Stimulated activated CD4-positive, alpha-beta T cell treated with anti-CD3 and anti-CD28 coated beads, Interleukin-12 subunit alpha, Interleukin-12 subunit beta, amount 100 ng/mL, for 48 hours (primary cell): ENCODE measurements at regions not wholly inside any gene's neighbourhood (a gene's known extent, or its start where the extent isn't known, plus 50 kb on each side); places are given as distances from the start of the nearest gene placed in this dataset.
"Not testable (repeated sequence)": the region's sequence is repeated elsewhere in the genome, so short reads cannot be mapped to it uniquely, and the experiment has no call there.

ENCODE experiments used
- DNase-seq, 3 donors: peaks; one replicate each; pipeline ENCODE4 v3.0.0-alpha.2; 2020; ENCODE audit warnings: low read depth in 2 of 3, low spot score in 1 of 3

DNA sequence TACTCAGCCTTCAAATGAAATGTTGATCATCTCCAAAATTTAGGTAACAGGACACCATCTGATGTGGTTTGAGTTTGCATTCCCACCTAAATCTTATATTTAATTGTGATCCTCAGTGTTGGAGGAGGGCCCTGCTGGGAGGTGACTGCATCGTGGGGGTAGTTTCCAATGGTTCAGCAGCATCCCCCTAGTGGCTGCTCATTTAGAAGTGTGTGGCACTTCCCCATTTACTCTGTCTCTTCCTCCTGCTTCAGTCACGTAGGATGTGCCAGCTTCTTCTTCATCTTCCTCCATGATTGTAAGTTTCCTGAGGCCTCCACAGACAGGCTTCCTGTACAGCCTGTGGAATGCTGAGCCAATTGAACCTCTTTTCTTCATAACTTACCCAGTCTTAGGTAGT, 731.2 kb downstream of the USP25 start:
- no peak for DNase-seq

DNA sequence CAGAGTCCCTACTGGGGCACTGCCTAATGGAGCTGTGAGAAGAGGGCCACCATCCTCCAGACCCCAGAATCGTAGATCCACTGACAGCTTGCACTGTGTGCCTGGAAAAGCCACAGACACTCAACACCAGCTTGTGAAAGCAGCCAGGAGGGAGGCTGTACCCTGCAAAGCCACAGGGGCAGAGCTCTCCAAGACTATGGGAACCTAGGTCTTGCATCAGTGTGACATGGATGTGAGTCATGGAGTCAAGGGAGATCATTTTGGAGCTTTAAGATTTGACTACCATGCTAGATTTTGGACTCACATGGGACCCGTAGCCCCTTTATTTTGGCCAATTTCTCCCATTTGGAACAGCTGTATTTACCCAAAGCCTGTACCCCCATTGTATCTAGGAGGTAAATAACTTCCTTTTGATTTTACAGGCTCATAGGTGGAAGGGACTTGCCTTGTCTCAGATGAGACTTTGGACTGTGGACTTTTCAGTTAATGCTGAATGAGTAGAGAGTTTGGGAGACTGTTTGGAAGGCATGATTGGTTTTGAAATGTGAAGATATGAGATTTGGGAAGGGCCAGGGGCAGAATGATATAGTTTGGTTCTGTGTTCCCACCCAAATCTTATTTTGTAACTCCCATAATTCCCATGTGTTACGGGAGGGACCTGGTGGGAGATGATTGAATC, 734.6 kb downstream of the USP25 start:
- not testable (repeated sequence) for DNase-seq

DNA sequence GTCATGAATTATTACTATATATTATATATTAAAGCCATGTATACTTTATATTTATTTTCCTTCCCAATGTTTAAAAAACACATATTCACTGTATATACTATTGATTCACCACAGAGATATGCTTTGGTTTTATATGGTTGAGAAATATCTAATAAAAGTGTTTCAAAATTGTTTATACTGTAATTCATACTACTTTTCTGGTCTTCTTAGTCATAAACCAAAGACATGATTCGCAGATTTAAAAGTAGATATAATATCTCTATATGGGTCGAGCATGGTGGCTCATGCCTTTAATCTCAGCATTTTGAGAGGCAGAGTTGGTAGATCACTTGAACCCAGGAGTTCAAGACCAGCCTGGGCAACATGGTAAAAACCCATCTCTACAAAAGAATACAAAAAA, 738.4 kb downstream of the USP25 start:
- no peak for DNase-seq

DNA sequence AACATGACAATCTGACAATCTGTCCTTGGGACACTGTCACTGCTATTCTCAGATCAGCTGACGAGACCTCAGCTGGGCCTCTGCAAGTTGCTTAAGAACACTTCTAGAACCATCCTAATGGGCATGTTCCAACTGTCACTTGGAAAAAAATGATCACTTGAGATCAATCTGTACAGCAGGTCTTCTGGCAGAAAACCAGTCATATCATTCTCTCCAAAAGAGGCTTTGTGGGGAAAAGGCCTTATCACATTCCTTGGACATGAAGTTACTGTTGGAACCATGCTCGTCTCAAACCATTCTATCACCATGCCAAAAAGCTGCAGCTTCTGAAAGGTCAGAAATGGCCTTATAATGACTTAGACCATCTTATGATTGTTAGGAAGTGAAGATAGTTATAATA, 744.2 kb downstream of the USP25 start:
- no peak for DNase-seq

DNA sequence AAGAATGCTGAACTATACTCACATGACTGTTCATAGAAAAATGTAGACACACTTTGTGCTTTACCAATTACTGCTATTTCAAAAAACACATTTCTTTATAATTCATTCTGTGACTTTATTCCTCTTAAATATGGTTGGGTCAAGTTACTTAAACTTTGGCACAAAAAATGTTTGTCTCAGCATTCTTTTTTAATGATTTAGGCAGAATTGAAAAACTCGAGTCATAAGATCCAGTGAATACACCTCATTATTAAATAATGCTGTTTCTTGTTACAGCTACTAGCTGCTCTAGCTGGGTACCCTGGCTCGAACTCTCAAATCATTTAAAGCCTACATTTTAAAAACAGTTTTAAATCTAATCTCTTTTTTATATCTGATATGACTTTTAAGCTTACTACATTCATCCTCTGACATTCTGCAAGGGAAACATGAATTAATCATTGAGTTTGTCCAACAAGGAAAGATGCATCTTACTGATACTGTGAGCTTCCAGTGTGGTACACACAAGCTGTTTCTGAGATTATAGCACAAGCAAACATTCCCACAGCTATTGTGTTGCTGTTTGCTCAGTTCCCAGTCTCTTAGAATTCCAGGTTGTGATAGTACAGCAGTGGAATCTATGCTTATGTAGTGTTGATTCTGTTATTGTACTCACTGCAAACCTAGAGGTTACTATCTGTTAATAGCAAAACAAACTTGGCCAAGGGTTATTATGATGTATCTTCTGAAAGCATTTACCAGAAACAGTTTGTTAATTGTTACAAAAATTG, 746.5 kb downstream of the USP25 start:
- DNase-seq: no peak

DNA sequence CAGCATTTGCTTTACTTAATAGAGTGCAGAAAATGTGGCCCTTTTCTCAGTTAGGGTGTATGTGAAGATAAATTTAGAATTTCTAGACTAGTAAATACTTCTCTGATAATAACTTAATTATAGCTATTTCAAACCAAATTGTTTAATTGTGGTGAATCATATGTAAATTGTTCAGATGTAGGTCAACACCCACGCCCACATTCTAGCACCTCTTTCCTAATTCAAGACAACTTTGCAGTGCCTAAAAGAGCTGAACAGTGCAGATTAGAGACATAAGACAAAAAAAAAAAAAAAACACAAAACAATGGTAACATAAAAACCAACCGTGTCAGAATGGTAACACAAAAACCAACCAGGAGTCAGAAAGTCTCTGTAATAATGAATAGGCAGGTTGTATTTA, 758.3 kb downstream of the USP25 start:
- DNase-seq: no peak

DNA sequence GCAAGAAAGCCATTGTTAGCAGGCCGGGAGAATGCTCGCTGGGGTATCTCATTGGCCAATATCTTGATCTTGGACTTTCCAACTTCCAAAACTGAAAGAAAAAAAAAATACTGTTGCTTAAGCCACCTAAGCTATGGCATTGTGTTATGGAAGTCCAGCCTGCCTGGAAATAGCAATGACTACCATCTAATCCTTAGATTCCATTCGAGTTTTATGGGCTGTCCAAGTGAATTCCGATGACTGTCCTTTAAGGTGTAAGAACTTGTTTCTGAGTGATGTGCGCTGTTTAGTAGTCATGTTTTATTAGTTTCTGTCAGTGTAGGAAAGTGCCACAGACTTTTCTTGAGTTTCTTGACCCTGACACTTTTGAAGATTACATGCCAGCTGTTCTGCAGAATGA, 762.6 kb downstream of the USP25 start:
- DNase-seq: no peak

DNA sequence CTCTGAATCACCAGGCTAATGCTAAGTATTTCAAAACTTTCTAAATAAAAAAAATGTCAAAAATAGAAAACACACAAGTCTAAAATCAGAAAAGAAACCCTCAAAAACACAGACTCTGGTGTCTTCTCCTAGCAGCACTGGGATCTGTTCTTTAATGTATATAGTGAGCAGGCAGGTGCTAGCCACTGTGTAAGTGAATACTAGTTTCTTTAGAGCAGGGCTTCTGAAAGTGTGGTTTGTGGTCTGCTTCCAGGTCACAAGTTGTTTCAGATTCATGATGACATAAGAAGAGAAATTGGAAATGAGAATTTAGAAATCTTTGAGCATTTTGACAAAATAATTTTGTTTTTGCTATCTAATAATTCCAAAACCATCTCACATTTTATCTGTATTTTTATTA, 763.1 kb downstream of the USP25 start:
- DNase-seq: no peak

DNA sequence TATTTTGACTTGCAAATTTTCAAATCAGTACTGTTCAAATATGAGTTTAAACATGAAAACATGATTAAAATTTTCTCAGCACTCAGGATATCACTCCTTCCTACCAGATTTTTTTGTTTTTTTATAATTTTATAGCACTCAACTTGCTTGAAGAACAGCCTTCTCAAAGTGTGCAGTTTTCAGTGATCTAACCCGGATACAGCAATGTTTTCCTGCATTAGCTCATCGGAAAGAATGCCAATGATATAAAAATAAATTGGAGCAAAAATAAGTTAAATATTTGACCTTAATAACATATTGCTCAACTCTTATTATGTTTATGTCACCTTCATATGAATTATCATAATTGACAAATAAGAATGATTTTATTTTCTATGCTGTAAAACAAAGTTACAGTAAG, 766.8 kb downstream of the USP25 start:
- DNase-seq: no peak

DNA sequence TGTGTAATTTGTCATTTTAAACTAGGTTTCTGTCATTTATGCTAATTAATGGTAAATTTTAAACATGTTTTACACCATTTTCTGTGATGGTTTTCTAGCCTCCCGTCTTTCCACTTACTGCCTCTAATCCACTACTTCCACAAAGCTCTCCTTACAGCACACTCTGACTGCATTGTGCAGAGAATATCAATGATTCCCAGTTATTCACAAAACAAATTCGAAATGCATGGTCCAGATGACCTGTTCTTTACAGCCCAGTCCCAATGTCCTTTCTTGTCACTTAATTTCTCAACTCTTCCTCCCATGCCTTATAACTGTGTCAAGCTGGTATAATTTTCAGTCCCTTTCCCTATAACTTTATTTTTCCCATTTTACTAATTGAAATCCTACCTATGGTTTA, 770.5 kb downstream of the USP25 start:
- DNase-seq: no peak

DNA sequence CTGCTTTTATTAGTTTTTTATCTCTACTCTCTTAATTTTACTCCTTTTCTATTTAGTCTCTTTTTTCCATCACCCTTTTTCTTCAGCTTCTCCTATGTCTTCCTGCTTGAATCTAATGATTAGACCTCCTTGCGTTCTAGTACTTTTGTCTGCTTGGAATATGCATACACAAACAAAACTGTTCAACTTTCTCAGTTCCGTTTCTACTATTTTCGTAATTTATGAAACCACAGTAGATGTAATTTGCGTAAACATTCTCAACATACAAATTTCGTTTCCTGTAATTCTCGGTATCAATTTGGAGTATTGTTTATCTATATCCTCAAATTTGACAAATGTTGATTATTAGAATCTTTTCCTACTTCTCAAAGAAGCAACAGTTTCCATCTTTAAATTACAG, 772.5 kb downstream of the USP25 start:
- no peak for DNase-seq

DNA sequence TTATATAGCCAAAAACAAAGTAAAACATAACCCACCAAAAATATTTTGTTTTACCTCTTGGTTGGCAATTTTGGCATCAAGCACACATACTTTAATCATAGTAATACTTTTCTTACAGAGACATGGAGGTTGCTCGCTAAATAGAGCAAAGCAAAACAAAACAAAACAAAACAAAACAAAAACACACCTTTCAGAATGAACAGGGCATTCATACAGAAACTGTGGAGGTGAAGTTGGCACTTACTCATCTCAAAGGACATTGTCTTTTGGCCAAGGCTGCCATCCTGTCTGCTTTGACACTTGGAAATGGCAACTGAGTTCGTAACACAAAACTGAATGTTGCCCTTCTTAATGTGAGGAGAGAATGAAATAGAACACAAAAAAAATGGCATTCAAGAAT, 773.1 kb downstream of the USP25 start:
- DNase-seq: no peak

DNA sequence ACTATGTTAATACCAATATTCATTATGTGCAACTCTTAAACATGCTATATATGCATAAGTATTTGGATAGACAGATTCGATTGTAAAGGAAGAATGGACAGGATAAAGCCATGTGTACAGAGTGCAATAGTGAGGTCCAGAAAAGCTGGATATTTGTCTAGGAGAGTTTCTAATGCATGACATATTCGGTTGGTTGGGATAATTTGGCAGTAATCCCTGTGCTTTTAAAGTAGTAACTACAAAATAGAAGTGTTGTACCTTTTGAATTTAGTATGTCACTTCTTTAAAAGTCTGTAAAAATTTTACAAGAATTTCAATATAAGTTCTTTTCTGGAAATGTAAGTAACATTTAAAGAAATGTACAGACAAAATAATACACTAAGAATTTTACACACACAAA, 774.5 kb downstream of the USP25 start:
- DNase-seq: no peak

DNA sequence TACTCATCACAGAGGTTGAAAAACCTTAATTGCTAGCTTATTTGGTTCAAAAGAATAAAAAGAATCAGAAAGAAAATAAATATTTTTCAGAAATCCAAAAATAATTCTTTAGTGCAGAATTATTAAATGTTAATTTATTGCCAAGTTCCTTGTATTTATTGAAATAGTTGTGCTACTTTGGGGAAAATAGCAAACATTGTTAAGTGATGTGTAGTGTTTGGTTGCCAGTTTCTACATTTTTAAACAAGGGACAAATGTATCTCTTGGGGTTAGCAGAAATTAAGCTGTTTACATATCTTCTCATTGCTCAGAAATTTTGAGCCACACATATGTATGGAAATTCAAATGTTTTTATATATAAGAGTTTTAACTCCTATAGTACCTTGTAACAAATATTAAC, 775.0 kb downstream of the USP25 start:
- DNase-seq: no peak

DNA sequence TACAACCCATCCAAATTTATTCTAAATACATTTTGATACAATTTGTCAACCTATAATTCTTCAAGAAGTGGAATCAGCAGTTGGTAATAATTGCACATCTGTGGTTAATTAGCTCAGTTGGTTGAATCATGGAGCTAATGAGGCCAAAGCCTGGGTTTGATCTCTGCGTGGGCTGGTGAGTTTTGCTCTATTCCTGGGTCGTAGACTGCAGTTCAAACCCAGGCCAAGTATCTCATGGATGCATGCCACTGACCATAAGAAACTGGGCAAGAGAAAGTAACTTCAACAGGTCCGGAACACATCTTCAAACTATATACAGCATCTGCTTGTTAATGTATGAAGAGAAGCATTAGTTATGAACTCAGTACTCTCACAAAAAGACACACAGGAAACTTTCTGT, 779.7 kb downstream of the USP25 start:
- DNase-seq: no peak

DNA sequence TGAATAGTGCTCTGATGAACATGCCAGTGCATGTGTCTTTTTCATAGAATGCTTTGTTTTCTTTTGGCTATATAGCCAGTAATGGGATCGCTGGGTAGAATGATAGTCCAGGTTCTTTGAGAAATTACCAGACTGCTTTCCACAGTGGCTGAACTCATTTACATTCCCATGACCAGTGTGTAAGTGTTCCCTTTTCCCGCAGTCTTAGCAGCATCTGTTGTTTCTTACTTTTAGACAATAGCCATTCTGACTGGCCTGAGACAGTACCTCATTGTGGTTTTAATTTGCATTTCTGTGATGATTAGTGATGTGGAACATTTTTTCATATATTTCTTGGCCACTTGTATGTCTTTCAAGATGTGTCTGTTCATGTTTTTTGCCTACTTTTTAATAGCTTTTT, 784.5 kb downstream of the USP25 start:
- no peak for DNase-seq

DNA sequence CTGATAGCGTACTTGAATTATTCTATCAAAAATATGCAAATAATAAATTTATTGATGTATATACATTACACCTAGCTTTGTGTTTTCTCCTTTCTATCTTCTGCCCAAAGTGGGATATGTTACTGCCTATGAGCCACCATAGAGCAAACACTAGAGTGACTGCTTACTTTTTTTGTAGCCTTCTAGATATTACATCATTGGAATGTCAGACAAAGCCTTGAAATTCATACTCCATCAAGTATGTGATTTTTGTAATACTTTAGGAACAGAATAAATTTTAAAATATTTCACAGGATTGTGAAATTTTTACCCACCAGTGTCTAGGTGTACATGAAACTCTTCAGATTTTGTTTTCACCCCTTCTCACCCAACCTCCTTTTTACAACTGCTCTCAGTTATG, 787.6 kb downstream of the USP25 start:
- DNase-seq: no peak

DNA sequence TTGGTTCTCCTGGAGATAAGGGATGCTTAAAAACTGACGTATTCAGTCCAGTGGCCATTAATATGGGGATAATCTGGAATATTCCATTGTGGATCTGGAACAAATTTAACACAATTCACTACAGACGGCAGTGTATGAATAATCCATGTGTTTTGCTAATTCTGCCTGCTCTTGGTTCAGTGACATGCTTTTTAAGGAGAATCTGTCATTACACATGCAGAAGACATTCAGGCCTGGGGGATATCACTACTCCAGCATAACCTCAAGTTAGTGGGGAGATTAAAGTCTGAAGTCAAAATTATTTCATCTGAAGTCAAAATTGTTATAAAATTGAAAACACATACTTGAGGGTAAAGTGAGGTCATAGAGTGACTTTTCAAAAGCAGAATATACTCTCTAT, 789.3 kb downstream of the USP25 start:
- DNase-seq: no peak

DNA sequence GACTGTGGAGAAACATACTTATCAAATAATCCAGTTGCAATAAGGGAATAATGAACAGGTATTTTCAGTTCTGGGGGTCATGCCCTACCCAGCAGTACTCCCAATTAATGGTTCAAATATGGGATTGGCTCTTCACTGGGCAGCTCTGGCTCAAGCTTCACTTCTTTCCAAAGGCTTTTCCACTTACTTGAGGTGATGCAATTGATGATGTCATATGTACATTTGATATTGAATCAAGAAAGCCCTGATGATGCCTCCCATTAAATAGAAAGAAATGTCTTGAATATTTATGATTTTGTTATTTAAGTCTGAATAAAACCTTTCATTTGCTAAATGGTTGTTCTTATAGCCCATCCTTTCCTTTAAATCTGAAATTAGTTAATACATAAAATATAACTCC, 789.9 kb downstream of the USP25 start:
- DNase-seq: no peak

DNA sequence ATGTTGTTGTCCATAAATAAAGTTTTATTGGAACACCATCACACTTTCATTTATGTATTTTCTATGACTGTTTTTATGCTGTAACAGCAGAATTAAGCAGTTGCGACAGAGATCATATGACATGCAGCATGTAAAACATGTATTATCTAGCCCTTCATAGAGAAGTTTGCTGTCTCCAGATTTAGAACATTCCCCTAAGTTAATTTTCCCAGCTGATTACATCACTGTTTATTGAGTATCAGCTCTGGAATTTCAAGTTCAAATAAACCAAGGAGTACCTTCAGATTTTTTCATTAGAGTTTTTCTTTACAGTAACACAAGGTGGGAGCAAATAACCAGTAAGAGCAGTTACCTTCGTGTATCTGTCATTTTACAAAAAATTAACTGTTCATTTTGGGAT, 792.8 kb downstream of the USP25 start:
- no peak for DNase-seq

DNA sequence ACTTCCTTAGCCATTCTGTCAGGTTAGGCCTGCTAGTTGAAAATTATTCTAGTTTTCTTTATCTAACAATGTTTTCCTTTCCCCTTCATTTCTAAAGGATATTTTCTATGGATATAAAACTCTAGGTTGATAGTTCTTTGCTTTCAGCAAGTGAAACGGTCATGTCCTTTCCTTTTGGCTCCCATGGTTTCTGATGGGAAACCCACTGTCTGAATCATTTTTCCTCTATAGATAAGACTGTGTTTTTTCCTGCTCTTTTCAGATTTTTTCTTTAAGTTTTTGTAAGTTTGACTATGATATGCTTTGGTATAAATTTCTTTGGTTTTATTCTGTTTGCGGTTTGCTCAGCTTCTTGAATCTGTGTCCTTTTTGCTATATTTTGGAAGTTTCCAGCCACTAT, 800.9 kb downstream of the USP25 start:
- no peak for DNase-seq

DNA sequence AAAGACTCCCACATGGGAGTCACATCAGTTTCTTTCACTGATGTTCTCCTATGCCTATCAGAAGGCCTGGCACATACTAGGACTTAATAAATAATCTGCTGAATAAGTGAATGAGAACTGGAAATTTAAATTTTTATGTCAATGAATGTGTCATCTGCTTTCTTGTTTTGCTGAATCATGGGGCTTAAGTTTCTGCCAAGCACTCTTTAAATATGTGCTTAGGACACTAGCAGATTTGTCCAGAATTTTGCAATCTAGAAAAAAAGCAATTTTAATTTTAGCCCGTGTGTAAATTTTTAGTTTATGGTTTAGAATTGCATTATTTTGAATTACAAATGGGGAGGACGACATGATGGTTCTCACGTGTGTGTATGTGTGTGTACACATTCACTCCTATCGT, 803.1 kb downstream of the USP25 start:
- DNase-seq: no peak
